GM19099 (cell line): ENCODE measurements at regions not wholly inside any gene's neighbourhood (a gene's known extent, or its start where the extent isn't known, plus 50 kb on each side); places are given as distances from the start of the nearest gene placed in this dataset.

Source experiments
- POLR2A ChIP-seq: IDR thresholded peaks from 3 replicates; pipeline ENCODE4 v1.6.1; 2011; ENCODE audit warnings: low read depth; ENCODE audit not compliant: insufficient read length; ENCODE audit errors: extremely low read depth

GRCh38 chr3:106082616-106083015 is 213.8 kb upstream of the CBLB start:
- no peak for TF ChIP-seq POLR2A

DNA sequence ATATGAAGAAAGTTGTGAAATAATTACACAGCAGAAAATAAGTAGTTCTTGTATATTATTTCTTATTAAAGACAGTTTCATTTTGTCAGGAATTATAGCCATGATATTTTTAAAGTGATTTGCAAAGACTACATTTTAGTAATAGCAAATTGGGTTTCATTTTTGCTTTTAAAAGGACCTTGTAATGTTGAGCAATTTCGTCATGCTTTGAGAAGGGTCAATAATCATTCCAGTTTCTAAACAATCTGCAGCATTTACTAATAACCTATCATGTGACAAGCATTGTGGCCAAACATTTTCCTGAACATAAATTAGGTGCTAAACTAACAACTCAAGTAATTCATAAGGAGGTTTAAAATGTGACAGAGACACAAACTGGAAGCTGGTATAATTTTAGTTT is 214.4 kb upstream of the CBLB start:
- no peak for TF ChIP-seq POLR2A

DNA sequence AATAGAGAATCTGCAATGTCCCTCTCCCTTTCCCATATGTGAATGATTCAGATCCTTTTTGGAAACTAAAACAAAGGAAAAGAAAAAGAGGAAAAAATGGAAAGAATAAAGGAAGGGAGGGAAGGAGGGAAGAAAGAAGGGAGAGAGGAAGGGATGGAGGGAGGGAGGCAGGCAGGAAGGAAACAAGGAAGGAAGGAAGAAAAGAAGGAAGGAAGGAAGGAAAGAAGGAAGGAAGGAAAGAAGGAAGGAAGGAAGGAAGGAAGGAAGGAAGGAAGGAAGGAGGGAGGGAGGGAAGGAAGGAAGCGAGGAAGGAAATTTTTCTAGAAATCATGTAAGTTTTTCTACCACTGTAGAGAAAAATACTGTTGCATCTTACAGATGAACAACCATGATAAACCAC is 215.0 kb upstream of the CBLB start:
- TF ChIP-seq POLR2A, result no peak

DNA sequence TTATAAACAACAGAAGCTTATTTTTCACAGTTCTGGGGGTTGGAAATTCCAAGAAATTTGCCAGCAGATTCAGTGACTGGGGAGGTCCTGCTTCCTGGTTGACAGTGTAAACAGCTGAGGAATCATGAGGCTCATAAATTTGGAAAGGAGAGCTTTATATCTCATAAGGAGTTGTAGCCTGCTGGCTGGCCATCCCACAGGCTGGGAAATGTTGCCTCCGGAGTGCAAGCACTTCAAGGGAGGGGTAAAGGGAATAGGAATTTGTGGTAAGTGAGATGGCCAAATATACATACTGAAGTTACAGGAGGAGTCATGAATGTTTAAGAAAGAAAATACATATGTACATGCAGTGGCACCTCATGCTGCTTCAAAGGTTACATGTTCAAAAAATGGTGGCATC is 217.2 kb upstream of the CBLB start:
- no peak for TF ChIP-seq POLR2A

GRCh38 chr3:106086636-106087035 is 217.8 kb upstream of the CBLB start:
- no peak for TF ChIP-seq POLR2A

GRCh38 chr3:106088304-106088703 is 219.5 kb upstream of the CBLB start:
- TF ChIP-seq POLR2A, result no peak

- TF ChIP-seq POLR2A, result no peak
Observed at GRCh38 chr3:106088899-106089298, 220.1 kb upstream of the CBLB start.

DNA sequence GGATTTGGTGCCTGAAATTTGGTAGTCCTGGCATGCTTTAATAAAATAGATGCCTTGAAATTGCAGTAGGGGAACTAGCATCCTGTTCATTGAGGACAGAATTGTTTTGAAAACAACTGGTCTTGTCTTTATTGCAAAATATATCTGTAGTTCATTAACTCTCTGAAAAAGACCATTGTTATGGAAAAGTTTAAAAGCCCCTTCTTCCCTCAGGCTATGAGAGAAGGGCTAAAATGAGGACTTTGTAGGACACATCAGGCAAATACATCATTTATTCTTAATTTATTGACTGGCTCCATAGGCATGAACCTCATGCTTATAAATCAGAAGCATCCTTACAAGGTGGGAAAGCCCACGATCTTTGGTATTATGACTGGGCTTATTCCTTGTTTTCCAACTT is 221.0 kb upstream of the CBLB start:
- no peak for TF ChIP-seq POLR2A

- no peak for TF ChIP-seq POLR2A
Observed at GRCh38 chr3:106092792-106093191, 224.0 kb upstream of the CBLB start.

DNA sequence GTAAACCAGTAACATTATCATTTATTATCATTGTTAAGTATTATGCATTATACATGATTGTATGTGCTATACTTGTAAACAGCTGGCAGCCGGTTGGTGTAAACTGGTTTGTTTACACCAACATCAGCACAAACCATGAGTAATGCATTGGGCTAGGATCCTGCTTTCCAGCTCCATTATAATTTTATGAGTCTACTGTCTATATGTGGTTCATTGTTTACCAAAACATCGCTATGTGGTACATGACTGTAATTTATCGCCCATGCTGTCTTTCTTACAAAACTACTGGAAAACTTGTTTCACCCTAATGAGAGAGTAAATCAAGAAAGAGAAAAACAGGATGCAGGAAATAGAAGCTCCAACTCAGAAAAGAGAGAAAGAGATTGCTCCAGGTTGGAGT is 224.8 kb upstream of the CBLB start:
- no peak for TF ChIP-seq POLR2A

DNA sequence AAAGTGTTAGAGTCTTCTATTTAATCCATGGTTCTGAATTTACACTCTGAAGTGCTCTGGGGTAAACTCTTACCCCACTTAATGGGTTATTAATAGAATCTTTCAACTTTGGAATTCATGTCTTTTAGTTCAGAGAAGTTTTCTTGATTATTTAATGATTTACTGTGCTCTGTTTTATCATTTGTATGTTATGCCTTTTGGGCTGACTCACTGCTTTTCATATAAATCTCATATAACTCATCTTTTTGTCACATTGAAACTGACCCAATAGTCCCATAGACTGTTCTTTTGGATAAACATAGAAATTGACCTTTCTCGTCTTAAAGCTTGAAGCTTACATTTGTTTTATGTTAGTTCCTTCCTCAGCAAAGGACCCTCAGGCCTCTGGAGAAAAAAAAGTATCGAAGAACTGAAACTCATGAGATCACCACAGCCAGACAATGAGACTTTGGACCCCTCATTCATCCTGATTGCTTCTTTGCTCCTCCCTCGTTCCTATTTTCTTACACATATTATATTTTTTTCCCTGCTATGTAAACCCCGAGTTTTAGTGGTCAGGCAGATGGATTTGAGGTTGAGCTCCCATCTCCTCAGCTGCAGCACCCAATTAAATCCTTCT is 229.1 kb upstream of the CBLB start:
- TF ChIP-seq POLR2A, result no peak

GRCh38 chr3:106103383-106103782 is 234.6 kb upstream of the CBLB start:
- no peak for TF ChIP-seq POLR2A

- TF ChIP-seq POLR2A, result no peak
Observed at GRCh38 chr3:106104078-106104477, 235.3 kb upstream of the CBLB start.

- no peak for TF ChIP-seq POLR2A
Observed at GRCh38 chr3:106108925-106109324, 240.1 kb upstream of the CBLB start.

GRCh38 chr3:106113747-106114146 is 244.9 kb upstream of the CBLB start:
- no peak for TF ChIP-seq POLR2A

GRCh38 chr3:106114220-106114619 is 245.4 kb upstream of the CBLB start:
- TF ChIP-seq POLR2A, result no peak

DNA sequence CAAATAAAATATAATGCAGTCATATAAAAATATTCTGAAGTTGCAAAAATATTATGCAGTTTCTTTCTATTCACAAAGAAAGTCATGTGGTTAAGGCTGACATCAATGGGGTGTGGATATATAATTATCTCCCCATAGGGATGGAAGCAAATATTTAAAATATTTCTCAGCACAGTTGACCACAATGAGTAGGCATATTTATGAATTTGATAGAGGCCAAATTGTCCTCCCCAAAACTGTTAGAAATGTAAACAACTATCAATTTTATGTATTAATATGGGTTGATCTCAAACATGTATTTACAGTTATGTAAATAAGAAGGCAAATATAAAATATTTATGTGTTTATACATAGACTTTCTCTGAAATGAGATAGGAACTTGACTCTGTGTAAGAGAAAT is 246.0 kb upstream of the CBLB start:
- TF ChIP-seq POLR2A, result no peak
